HG02884 (cell line): ENCODE measurements at regions not wholly inside any gene's neighbourhood (a gene's known extent, or its start where the extent isn't known, plus 50 kb on each side); places are given as distances from the start of the nearest gene placed in this dataset.

Experiments used
- ATAC-seq: cut with Tn5 transposase; IDR thresholded peaks from one replicate; pipeline ENCODE4 v1.9.1; 2021; ENCODE audit warnings: mild to moderate bottlenecking, moderate library complexity; ENCODE audit not compliant: unreplicated experiment

- ATAC-seq: no peak
Measured at GRCh38 chr3:161987933-161988332, 491.3 kb downstream of the OTOL1 start.

GRCh38 chr3:161989012-161989411 lies 492.4 kb downstream of the OTOL1 start:
- ATAC-seq: no peak

- ATAC-seq: no peak
Measured at GRCh38 chr3:161990036-161990435, 493.4 kb downstream of the OTOL1 start.

- ATAC-seq: no peak
Measured at GRCh38 chr3:161991901-161992540, 495.4 kb downstream of the OTOL1 start.

- no peak for ATAC-seq
Measured at GRCh38 chr3:161999846-162000245, 503.2 kb downstream of the OTOL1 start.

- ATAC-seq: no peak
Measured at GRCh38 chr3:162007722-162008121, 511.1 kb downstream of the OTOL1 start.

- ATAC-seq: no peak
Measured at GRCh38 chr3:162012633-162013032, 516.0 kb downstream of the OTOL1 start.

- no peak for ATAC-seq
Measured at GRCh38 chr3:162014284-162014683, 517.7 kb downstream of the OTOL1 start.

- no peak for ATAC-seq
Measured at GRCh38 chr3:162015856-162016255, 519.2 kb downstream of the OTOL1 start.

- no peak for ATAC-seq
Measured at GRCh38 chr3:162019817-162020216, 523.2 kb downstream of the OTOL1 start.

GRCh38 chr3:162021206-162021605 lies 524.6 kb downstream of the OTOL1 start:
- ATAC-seq: no peak

GRCh38 chr3:162022911-162023310 lies 526.3 kb downstream of the OTOL1 start:
- ATAC-seq: no peak

- ATAC-seq: no peak
Measured at GRCh38 chr3:162029736-162030135, 533.1 kb downstream of the OTOL1 start.

GRCh38 chr3:162034368-162034767 lies 537.8 kb downstream of the OTOL1 start:
- no peak for ATAC-seq

GRCh38 chr3:162041622-162042021 lies 545.0 kb downstream of the OTOL1 start:
- no peak for ATAC-seq

GRCh38 chr3:162052636-162053035 lies 556.0 kb downstream of the OTOL1 start:
- ATAC-seq: no peak

GRCh38 chr3:162072656-162073164 lies 576.1 kb downstream of the OTOL1 start:
- no peak for ATAC-seq

GRCh38 chr3:162073422-162073975 lies 576.9 kb downstream of the OTOL1 start:
- no peak for ATAC-seq

GRCh38 chr3:162077108-162077507 lies 580.5 kb downstream of the OTOL1 start:
- no peak for ATAC-seq

- no peak for ATAC-seq
Measured at GRCh38 chr3:162082516-162082915, 585.9 kb downstream of the OTOL1 start.

GRCh38 chr3:162087361-162087760 lies 590.8 kb downstream of the OTOL1 start:
- ATAC-seq: no peak

GRCh38 chr3:162092751-162093150 lies 596.1 kb downstream of the OTOL1 start:
- ATAC-seq: no peak

- ATAC-seq: no peak
Measured at GRCh38 chr3:162094301-162094700, 597.7 kb downstream of the OTOL1 start.
